GM12873 (cell line): ENCODE measurements at regions not wholly inside any gene's neighbourhood (a gene's known extent, or its start where the extent isn't known, plus 50 kb on each side); places are given as distances from the start of the nearest gene placed in this dataset.

Source experiments
- TF ChIP-seq, protein P1 (sequence below): IDR thresholded peaks from 2 replicates; pipeline ENCODE4 v1.5.1; 2012; ENCODE audit warnings: low read depth, mild to moderate bottlenecking, moderate library complexity, low read length, control low read depth; ENCODE audit not compliant: insufficient read depth; ENCODE audit errors: missing control alignments

DNA sequence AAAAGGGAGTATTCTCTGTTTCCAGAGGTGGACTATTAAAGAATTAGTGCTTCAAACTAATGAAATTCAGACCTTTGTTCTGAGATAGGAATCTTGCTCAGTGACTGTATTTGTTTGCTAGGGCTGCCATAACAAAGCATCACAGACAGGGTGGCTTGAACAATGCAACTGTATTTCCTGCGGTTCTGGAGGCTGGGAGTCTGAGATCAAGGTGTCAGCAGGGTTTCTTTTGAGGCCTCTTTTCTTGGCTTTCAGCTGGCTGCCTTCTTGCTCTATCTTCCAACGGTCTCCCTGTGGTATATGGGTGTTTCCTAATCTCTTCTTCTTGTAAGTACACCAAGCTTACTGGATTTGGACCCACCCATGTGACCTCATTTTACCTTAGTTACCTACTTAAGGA lies 264.6 kb upstream of the PROX1 start:
- TF ChIP-seq, protein P1, sequence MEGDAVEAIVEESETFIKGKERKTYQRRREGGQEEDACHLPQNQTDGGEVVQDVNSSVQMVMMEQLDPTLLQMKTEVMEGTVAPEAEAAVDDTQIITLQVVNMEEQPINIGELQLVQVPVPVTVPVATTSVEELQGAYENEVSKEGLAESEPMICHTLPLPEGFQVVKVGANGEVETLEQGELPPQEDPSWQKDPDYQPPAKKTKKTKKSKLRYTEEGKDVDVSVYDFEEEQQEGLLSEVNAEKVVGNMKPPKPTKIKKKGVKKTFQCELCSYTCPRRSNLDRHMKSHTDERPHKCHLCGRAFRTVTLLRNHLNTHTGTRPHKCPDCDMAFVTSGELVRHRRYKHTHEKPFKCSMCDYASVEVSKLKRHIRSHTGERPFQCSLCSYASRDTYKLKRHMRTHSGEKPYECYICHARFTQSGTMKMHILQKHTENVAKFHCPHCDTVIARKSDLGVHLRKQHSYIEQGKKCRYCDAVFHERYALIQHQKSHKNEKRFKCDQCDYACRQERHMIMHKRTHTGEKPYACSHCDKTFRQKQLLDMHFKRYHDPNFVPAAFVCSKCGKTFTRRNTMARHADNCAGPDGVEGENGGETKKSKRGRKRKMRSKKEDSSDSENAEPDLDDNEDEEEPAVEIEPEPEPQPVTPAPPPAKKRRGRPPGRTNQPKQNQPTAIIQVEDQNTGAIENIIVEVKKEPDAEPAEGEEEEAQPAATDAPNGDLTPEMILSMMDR: no peak

DNA sequence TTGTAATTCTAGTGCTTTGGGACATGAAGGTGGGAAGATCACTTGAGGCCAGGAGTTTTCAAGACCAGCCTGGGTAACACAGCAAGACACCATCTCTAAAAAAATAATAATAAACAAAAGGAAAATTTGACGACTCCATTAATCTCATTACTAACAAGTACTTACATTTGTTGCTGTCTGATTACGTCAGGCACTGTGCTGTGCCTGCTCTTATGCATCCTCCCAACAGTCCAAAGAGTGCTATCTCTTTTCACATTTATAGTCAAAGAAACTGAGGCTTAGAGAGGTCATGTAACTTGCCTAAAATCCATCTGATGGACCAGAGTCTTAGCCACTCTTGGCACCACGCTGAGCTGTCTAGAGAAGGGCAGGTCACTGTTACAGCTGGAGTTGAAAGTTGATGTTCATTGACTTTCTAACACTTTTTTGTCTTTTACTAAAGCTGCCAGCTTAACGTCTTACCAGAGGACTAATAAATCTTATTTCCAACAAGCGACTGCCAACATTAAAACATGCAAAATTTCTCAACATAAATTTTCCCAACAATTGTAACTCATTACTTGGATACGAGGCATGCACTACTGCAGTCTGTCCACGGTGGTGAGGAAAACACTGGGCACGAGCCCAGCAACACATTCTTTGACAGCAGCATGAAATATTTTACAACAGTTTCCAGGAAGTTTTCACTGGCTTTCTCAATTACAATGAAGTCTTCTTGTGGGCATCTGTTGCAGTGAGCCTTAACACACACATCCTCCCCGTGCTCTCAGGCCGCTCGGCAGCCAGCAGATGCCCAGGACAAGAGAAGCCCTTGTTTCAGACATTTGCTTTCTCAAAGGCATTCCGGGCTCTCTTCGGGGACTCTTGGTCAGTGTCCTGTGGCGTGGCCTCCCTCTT lies 262.9 kb upstream of the PROX1 start:
- TF ChIP-seq, protein P1: no peak

DNA sequence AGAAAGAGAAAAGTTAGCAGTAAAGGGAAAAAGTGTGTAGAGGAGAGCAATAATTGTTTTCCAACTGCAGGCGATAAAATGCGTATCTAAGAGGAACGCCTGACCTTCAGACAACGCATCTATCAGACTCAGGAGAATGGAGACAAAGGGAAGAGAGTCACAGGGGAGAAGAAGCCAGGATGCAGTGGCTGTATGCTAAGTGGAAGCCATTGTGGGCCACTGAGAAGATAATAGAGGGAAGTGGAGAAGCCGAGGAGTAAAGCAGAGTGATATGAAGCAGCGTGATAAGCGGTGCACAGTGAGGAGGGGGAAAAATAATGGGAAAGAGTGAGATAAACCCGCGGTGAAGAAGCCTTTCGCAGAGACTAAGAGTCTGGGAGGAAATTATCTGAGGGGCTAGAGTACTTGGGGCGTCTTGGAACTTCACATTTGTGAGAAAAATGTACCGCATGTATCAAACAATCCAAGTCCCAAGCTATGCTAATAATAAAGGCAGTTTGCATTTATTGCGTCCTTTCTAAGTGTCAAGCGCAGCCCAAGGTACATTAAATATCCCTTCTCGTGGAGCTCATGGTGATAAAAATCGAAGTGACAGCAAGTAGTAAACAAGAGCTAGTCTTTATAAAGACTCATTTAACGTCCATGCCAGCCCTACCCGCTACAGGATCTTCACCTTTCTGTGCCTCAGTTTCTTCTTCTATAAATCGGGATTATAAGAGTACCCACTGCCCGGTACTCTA lies 259.8 kb upstream of the PROX1 start:
- TF ChIP-seq, protein P1: no peak

DNA sequence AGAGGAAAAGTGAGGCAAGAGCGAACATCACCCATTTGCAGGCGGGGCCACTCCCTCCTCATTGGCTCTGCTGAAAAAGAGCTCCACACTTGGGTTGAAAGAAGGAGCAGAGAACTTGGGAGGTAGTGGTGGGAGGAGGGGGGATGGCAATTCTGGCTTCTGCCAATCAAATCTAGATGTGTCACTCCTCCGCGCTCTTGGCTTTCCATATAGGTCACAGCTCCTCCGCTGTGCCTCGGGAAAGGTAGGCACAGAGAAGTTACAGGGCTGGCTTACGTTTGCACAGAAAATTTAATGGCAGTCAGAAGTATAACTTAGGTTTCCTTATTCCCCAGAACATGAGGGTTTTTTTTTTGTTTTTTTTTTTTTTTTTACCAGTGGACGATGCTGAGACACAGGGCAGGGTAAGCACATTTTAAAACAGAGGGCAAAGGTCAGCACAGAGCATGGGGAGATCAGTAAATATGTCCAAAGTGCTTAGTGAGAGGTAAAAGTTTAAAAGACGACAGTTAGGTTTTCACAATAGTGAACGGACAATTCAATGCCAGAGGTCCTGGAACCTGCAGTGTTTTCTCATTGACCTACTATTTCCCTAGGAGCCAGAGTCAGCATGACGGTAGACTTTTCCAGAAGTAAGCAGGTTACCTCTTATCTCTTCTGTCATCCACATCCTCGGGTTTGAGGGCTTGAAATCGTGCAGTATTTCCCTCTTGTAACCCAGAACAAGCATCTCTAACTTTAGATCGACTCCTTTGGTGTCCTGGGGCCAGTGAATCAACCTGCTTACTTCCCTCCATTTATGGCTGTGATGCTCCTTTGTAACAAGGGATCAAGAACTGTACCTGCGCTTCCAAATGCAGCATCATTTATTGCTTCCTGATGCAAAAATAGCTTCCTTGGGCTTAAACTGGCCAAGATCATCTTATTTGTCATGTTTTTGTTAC lies 258.9 kb upstream of the PROX1 start:
- TF ChIP-seq, protein P1: no peak

DNA sequence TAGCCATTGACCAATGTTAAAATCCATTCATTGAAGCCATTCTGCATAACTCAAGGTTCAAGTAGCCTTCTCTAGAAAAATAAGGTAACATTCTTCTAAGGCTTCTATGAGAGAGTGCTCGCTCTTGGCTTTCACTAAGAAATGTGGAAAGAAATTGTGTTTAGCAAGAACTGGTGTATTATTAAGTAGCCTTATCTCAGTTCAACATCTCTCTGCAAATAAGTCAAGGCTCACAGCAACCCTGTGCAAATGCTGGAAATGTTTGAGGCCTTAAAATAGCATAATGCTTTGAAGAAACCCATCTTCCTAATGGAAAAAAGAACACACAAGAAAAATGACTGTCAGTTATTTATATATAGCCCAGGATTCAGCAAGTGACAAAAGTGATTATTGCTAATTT lies 254.1 kb upstream of the PROX1 start:
- TF ChIP-seq, protein P1: no peak

DNA sequence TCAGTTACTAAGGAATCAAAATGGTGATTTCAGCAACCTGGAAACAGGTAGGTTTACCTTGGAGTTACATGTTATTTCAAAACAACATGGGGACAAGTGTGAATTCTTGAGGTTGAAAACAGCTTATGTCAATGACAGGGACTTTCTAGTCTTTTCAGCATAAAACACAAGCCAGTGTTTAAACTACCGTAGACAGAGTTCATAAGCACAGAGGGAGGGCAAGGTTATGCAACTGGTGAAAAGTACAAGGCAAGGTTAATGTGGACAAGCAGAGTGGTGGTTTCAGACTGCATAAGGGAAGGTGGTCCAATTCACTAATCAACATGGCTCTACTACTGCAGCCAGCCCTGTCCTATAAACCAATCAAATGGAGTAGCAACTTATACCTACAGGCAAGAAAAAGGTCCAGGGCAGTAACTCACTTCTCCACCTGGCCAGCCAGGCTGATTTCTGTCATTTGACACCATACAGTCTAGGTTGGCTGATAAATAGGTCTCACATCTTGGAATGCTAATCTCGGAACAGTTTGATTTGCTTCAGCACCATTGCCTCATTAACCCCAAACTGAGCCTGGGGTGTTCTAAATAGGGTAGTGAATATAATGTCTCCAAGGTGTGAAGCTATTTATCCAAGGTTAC lies 250.3 kb upstream of the PROX1 start:
- TF ChIP-seq, protein P1: no peak
